SJSA1 (cell line): ENCODE measurements at regions not wholly inside any gene's neighbourhood (a gene's known extent, or its start where the extent isn't known, plus 50 kb on each side); places are given as distances from the start of the nearest gene placed in this dataset.
A peak's percentile ranks its signal among the peaks of the same experiment; 100 is the strongest.

Experiments
- DNase-seq, 2 experiments: peaks; one replicate each; pipeline ENCODE4 v3.0.0-alpha.2; 2015 to 2020; ENCODE audit warnings: low spot score in 2 of 2, low read depth in 1 of 2
- H3K27ac ChIP-seq: fragments of 250-450 bp; sonication (Bioruptor Pico); 2 replicates; pipeline ENCODE4 v1.5.1; 2020; ENCODE audit warnings: mild to moderate bottlenecking, moderate library complexity
- H3K27me3 ChIP-seq: fragments of 250-450 bp; sonication (Bioruptor Pico); replicated peaks from 2 replicates; pipeline ENCODE4 v1.5.1; 2020; ENCODE audit warnings: mild to moderate bottlenecking, moderate library complexity
- H3K36me3 ChIP-seq: fragments of 250-450 bp; sonication (Bioruptor Pico); 2 replicates; pipeline ENCODE4 v1.5.1; 2020; ENCODE audit warnings: mild to moderate bottlenecking
- H3K4me1 ChIP-seq: fragments of 250-450 bp; sonication (Bioruptor Pico); replicated peaks from 2 replicates; pipeline ENCODE4 v1.6.1; 2021; ENCODE audit warnings: mild to moderate bottlenecking
- H3K4me3 ChIP-seq: fragments of 250-450 bp; sonication (Bioruptor Pico); 2 replicates; pipeline ENCODE4 v1.5.1; 2020; ENCODE audit warnings: mild to moderate bottlenecking
- H3K9me3 ChIP-seq: fragments of 250-450 bp; sonication (Bioruptor Pico); replicated peaks from 2 replicates; pipeline ENCODE4 v1.5.1; 2020; ENCODE audit warnings: mild to moderate bottlenecking

DNA sequence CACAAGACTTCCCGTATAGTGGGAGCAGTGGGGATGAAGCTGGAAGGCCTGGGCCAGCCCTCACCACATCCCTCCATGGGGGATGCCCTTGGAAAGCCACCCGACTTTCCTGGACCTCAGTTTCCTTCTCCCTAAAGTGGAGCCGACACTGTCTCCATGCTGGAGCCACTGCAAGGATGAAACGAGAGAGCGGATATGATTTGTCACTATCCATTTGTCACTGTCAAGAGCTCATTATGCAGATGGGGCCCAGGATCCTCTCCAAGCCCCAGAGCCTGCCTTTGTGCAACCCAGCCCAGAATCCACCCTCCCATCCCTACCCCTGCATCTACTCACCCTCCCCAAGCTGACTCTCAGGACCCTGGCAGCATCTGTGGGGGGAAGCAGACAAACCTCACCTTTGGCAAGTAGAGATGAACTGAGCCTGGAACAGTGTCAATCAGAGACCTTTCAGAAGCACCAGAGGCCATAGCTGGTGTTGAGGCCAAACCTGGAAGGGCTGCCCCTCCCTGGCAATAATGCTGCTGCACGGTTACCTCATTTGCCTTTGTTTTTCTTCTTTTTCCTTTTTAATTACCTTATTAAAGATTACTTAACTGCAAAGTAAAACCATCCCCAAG, 287.7 kb upstream of the RTL1 start:
- no peaks in the 10 kb centered on the region for H3K4me1 ChIP-seq
- DNase-seq, result no peak
- H3K4me3 ChIP-seq, result no peak overlapping the region
- no peak overlapping the region for H3K27ac ChIP-seq
- no peaks in the 10 kb centered on the region for H3K36me3 ChIP-seq
- H3K9me3 ChIP-seq, result no peaks in the 10 kb centered on the region
- H3K27me3 ChIP-seq, result no peaks in the 10 kb centered on the region

- no peak for DNase-seq
- Histone ChIP-seq H3K27ac (no peak overlapping the region), H3K4me3 (no peak overlapping the region), H3K4me1 (no peaks in the 10 kb centered on the region), H3K36me3 (no peaks in the 10 kb centered on the region), H3K27me3 (no peaks in the 10 kb centered on the region), H3K9me3 (no peaks in the 10 kb centered on the region)
Measured at GRCh38 chr14:101191721-101192660, 288.5 kb upstream of the RTL1 start.

DNA sequence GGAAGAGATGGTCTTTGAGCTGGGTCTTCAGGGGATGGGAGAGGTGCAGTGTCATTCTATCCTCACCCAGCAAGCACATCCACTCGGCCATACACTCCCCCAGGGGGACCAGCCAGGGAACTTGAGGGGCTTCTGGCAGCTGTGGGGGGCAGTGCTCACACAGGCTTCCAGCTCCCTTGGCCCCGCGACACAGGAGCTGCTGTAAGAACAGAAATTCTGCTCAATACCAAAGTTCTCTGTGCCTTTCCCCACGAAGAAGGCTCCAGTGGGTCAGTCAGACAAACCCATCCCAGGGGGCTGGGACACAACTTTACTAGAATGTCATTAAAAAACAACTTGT, 289.1 kb upstream of the RTL1 start:
- Histone ChIP-seq H3K27me3 (no peaks in the 10 kb centered on the region), H3K27ac (no peak overlapping the region), H3K4me1 (no peaks in the 10 kb centered on the region), H3K9me3 (no peaks in the 10 kb centered on the region), H3K36me3 (no peaks in the 10 kb centered on the region), H3K4me3 (no peak overlapping the region)
- DNase-seq, result no peak

GRCh38 chr14:101193106-101193844, 289.8 kb upstream of the RTL1 start:
- no peaks in the 10 kb centered on the region for H3K36me3 ChIP-seq
- DNase-seq, result no peak
- no peak overlapping the region for H3K4me3 ChIP-seq
- no peaks in the 10 kb centered on the region for H3K27me3 ChIP-seq
- no peak overlapping the region for H3K27ac ChIP-seq
- H3K9me3 ChIP-seq, result no peaks in the 10 kb centered on the region
- H3K4me1 ChIP-seq, result no peaks in the 10 kb centered on the region

DNA sequence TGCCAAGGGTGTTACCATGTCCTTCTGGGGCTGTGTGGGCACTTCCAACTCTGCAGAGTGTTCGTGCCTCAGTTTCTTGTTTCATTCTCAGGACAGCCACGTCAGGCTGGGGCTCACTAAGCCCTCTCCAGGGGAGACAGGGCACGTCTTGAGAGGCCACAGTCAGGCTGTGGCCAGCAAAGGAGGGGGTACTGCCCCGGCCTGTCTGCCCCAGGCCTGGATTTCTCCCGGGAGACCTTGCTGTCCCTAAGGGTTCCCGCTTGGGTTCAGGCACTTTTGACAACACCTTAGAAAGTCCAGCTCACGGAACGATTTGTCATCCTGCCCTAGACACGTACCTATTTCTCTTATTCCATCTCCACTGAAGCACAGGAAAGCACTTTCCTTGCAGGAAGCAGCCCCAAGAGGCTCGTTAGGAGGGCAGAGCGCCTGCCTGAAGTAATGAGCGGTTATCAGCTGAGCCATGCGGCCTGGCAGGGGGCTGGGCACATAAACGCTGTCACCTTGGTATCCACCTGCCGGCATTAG, 290.4 kb upstream of the RTL1 start:
- DNase-seq, result no peak
- no peaks in the 10 kb centered on the region for H3K4me1 ChIP-seq
- H3K27ac ChIP-seq, result no peak overlapping the region
- H3K27me3 ChIP-seq, result no peaks in the 10 kb centered on the region
- no peak overlapping the region for H3K4me3 ChIP-seq
- H3K36me3 ChIP-seq, result no peaks in the 10 kb centered on the region
- H3K9me3 ChIP-seq, result no peaks in the 10 kb centered on the region

DNA sequence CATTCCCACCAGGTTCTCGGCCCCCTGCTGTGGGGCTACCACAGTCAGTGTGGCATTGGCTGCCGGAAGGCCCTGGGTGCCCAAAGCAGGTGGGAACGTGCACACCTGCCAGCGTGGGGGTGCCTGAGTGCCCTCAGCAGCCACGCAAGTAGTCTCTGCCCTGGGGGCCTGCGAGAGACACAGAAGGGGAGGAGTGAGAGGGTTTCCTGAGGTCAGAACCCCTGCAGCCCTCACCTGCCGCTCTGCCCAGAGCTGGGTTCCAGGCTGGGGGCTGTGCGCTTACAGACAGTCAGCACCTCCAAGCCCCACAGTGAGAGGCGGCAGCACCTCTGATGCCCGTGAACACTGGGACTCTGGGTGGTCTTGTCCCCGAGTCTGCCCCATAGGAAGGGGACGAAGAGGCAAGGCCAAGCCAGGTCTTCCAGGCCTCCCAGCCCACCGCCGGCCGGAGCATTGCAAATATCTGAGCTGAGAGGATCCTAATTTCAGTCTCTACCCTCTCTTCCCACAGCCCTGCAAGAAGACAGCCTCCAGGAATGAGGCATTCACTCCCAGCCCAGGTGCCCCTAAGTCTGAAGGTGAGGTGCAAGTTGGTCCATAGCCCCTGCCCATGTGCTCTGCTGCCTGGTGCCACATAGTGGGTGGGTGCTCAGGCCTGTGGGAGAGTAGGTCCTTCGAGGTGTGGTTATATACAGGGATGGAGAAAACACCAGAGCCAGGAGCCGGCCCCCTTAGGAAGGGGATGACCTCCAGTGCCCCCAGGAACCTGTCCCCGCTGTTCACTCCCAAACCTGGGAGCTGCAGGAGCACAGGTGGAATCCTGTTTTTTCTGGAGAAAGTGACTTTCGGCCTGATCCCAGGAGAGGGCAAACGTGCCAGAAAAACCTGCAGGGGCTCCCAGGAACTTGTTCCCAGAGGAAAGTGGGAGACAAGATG, 291.1 kb upstream of the RTL1 start:
- Histone ChIP-seq H3K9me3 (no peaks in the 10 kb centered on the region), H3K27ac (no peak overlapping the region)

GRCh38 chr14:101195309-101195901, 291.9 kb upstream of the RTL1 start:
- H3K9me3 ChIP-seq, result no peaks in the 10 kb centered on the region
- DNase-seq, result no peak
- no peak overlapping the region for H3K4me3 ChIP-seq
- H3K27ac ChIP-seq, result no peak overlapping the region
- H3K27me3 ChIP-seq, result no peaks in the 10 kb centered on the region
- H3K4me1 ChIP-seq, result no peaks in the 10 kb centered on the region
- no peaks in the 10 kb centered on the region for H3K36me3 ChIP-seq

More for the DNA sequence above, 291.1 kb upstream of the RTL1 start:
- no peaks in the 10 kb centered on the region for H3K27me3 ChIP-seq
- H3K36me3 ChIP-seq, result no peaks in the 10 kb centered on the region
- DNase-seq, result no peak
- H3K4me3 ChIP-seq, result no peak overlapping the region
- H3K4me1 ChIP-seq, result no peaks in the 10 kb centered on the region

- Histone ChIP-seq H3K36me3 (no peaks in the 10 kb centered on the region), H3K4me3 (no peak overlapping the region), H3K4me1 (no peaks in the 10 kb centered on the region), H3K9me3 (no peaks in the 10 kb centered on the region), H3K27me3 (no peaks in the 10 kb centered on the region), H3K27ac (no peak overlapping the region)
- no peak for DNase-seq
Measured at GRCh38 chr14:101196051-101196712, 292.7 kb upstream of the RTL1 start.

DNA sequence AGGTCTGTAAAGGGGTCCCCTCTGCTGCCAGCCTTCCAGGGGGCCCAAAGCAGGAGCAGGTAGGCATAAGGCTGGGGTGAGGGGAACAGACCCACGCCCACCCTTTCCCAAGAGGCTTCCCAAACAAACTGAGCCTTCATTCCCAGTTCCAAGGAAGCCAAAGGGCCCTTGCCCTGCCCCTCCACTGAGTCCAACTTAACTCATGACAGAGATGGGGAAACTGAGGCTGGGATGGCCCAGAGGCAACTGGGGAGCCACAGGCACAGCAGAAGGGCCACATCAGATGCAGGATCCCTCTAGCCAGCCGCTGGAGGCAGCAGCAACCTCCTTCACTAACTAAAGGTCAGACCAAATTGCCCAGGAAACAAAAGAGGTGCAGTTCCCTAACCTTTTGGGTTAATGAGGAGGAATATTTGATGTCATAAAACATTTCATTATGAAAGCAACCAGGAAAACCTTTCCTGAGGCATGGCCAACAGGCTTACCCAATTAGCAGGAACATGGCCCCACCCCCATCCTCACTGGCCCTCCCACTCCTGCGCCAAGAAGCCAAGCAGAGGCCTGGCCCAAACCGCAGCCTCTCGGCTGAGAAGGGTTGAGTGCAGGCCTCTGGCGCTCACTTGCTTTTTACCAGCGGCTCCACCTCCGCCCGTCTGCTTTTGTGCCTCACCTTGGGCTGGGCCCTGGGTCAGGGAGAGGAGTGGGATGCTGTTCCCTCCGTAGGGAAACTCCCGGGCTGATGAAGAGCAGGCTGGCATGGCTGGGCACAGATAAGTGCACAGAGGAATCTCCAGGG, 293.5 kb upstream of the RTL1 start:
- H3K4me3 ChIP-seq, result no peak overlapping the region
- H3K27ac ChIP-seq, result no peak overlapping the region
- DNase-seq, result peak in 1 of 2 experiments; percentile 24
- H3K4me1 ChIP-seq, result no peaks in the 10 kb centered on the region
- H3K36me3 ChIP-seq, result no peaks in the 10 kb centered on the region
- H3K9me3 ChIP-seq, result no peaks in the 10 kb centered on the region
- no peaks in the 10 kb centered on the region for H3K27me3 ChIP-seq

DNA sequence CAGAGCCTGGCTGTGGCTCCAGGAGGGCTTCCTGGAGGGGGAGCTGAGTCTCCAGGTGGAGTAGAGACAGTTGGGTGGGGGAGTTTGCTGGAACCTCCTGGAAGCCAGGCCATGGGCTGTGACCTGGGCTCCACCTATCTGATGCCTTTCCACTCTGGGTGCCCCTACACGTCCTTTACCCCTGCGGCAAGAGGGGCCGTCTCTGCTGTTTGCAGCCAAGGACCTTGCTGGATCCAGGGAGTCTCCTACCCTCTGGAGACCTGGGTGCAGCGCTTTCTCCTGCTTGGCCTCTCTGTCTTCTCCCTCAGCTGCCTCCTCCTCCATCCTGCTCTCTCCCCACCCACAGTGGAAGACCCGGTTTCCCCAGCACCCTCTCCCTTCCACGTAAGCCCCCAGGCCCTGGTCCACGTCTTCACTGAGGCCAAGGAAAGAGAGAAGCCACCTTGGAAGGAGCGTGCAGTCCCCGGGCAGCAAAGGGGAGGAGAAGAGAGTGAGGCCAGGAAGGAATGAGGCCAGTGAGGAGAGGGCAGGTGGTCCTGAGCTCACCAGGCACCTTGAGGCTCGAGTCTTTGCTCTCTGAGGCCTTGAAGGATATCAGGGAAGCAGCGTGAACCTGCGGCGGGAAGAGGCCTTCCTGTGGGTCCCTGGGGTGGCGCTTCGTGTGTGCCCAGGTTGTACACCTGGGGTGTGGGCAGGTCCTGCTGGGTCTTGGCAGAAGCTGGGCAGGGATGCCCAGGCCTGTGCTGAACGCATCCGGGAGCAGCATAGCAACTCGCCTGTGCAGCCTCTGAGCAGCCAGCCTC, 294.3 kb upstream of the RTL1 start:
- DNase-seq, result peak in 1 of 2 experiments; percentile 31
- no peaks in the 10 kb centered on the region for H3K36me3 ChIP-seq

GRCh38 chr14:101198398-101199027, 295.0 kb upstream of the RTL1 start:
- peak in 1 of 2 experiments; percentile 26 for DNase-seq
- no peaks in the 10 kb centered on the region for H3K9me3 ChIP-seq
- H3K4me1 ChIP-seq, result no peaks in the 10 kb centered on the region
- H3K36me3 ChIP-seq, result no peaks in the 10 kb centered on the region
- H3K27me3 ChIP-seq, result no peaks in the 10 kb centered on the region
- no peak overlapping the region for H3K4me3 ChIP-seq
- H3K27ac ChIP-seq, result no peak overlapping the region

More for the DNA sequence above, 294.3 kb upstream of the RTL1 start:
- H3K4me1 ChIP-seq, result no peaks in the 10 kb centered on the region
- H3K27me3 ChIP-seq, result no peaks in the 10 kb centered on the region
- no peaks in the 10 kb centered on the region for H3K9me3 ChIP-seq
- no peak overlapping the region for H3K4me3 ChIP-seq
- H3K27ac ChIP-seq, result no peak overlapping the region
